ENCODE measurements at regions not wholly inside any gene's neighbourhood (a gene's known extent, or its start where the extent isn't known, plus 50 kb on each side); places are given as distances from the start of the nearest gene placed in this dataset.

DNA sequence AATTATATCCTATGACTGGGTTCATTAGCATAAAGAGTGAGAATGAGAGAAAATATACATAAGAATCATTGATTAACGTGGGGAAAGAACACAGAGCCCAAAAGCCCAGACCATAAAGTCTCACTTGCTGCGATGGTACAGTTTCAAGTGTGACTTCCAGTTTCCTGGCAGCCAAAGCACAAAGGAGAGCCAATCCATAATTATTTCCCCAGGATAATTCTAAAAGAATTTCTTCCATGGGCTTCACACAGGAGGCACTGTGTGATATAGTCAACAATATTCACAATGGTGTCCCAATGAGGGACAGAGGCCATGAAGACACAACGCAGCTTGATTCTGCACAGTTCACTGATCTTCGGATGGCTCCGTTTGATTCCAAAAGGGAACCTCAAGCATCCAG, 321.6 kb downstream of the PLPP3 start:
- DNase-seq: no peak

DNA sequence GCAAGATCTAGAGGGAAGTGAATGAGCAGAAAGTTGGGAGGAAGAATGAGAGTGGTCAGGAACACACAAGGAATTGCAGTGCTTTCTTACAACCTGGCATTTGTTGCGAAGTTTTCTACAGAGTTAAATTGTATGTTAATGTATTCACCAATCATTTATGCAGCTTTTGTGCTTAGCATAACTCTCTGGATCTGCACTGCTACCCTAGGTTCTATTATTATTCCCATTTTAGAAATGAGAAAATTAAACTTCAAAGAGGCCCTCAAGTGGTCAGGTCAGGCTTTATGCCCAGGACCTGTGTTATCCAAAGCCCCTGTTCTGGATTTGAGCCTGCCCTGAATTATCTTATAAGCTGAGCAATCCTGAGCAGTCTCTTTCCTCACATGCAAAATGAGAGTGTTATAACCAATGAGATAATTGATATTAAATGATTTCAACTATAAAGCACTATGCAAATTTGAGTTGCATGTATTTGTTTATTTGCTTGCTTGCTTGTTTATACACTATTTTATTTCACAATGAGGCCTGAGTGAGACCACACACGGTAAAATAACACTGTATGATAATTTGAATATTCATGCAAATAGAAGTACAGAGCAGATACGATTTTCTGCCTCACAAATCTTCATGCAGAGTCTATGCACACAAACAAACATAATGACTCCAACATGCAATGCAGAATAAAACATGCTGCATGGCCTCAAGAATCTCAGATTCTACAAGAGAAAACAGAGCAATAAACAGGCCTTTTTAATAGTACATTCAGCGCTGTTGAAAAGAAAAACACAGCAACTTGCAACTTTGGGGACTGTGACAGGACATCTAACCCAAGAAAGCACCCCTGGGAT, 323.0 kb downstream of the PLPP3 start:
- no peak for DNase-seq

DNA sequence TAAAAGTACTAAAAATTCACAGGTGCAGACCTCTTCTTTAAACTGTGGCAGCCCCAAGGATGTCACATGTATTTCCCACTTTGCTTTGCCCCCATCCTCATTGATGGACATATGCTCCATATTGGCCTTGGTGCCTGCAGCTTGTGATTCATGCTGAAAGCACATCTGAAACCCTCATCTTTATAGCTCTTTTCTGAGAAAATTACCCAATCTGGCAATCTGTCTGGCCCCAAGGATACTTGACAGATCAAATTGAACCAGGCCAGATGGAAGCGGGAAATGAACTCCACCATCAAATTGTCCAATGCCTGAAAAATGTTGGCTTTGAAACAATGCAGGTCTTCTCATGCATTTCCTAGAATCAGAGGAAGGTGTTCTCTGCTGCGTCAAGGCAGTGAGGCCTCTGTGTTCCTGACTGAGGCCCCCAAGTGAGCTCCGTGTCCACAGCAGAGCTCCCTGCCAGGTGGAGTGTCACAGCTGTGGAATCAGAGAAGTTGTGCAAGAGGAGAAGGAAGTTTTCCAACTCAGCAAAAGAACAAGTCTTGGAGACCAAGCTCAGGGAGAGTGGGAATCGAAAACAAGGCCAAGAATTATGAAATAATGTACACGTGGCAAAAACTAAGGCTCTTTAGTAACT, 323.7 kb downstream of the PLPP3 start:
- peak; percentile 93 for DNase-seq

DNA sequence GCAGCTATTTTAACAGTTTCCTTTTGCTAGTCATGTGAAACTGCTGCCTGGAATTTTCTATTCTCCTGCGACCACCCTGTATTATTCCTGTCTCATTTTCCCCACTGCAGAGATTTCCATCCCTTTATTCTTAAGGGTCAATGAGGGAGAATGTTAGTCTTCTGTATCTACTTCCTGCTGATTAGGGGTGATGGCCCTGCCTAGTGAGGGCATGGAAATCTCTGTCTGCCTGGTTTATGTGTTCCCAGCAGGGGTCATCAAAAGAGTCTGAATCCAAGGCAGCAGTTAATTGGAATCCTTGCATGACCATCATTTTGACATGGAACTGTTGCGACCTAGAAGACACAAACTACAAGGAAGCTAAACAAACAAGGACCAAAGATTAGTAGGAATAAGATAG, 325.2 kb downstream of the PLPP3 start:
- DNase-seq: no peak

DNA sequence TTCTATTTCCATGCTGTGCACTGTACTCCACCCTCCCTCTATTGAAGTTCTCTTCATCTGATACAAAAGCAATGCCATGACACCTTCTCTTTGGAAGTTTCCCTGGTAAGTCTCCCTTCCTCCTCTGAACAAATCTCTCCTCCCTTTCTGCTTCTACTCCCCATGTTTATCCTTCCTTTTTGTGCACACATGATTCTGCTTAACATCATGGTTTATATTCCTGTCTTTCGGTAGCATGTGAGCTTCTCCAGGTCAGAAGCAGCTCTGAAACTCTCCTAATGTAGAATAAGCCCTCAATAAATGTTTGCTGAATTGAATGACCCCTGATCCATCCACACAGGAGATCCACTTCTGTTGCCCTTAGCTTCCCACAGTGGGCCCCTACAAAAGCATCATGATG, 328.6 kb downstream of the PLPP3 start:
- DNase-seq: no peak

DNA sequence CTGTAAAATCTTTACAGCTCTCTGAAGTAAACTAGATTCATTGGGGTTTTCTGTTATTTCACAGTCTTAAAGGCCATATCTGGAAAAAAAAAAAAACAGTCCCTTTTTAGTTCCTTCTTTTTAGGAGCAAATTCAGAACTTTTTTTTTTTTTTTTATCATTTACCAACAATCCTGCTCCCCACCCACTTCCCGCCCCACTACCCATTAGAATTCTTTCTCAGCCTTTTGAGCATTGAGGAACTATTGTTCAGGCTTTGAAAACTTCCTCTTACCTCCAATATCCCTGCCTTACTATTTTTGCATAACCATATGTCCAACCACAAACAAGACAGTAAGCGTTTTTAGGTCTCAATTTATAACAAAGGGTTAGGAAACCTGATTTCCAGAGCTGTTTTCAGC, 330.1 kb downstream of the PLPP3 start:
- DNase-seq: no peak

DNA sequence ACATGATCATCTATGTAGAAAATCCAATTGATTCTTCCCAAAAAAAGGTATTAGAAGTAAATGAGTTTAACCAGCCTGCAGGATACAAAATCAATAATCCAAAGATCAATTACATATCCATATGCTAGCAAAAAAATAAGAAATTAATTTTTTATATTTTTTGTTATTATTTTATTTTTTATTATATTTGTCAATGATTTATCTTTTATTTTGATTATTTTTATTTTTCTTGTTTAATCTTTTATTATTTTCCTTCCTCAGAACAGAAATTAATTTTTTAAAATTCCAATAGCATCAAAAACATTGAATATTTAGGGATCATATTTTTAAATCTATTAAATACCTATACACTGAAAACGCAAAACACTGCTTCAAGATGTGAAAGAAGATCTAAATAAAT, 331.2 kb downstream of the PLPP3 start:
- no peak for DNase-seq

DNA sequence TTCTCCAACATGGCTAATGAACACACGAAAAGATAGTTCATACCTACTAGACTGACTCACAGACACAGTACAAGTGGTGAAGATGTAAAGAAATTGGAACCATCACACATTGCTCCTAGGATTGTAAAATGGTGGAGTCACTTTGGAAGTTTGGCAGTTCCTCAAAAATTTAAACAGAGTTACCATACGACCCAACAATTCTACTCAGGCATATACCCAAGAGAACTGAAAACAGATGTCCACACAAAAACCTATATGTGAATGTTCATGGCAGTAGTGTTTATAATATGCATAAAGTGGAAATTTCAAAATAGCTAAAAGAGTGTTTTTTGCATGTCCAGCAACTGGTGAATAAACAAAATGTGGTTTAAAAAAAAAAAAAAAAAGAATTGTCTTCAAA, 332.6 kb downstream of the PLPP3 start:
- peak; percentile 72 for DNase-seq

DNA sequence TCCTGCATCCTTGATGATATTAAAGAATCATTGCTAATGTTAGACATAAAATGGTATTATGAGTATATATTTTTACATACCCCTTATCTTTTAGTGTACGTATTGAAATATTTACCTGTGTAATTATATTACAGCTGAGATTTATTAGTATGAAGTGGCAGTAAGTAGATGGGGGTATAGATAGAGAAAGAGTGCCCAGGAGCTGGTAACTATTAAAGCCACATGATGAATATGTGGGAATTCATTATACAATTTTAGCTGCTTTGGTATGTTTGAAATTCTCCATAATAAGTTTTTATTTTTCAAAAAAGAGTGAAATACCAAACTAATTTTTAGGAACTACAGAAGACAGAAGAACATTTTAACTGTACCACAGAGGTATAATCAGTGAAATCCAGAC, 339.0 kb downstream of the PLPP3 start:
- no peak for DNase-seq

DNA sequence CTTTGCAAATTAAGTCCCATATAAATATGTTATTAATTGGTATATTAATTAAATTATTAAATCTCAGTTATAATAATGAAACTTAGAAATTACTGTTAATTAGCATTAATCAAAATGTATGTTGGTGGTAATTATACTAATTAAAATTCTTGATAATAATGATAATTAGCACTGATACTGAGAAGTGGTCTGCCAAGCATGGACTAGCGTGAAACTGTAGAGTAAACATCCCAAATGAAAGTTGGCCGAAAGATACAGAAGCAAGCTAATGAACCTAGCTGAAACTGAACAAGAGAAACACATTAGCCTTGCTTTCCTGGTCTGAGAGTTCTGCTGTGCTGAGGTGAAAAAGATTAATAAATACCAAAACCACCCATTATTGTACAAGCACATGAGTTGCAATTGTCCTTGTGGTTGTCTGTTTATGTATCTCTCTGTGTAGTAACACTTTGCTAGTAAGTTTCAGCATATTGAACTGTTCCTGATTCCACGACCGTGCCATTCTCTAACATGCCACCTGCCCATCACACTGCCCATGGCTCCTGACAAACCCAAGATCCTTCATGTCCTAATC, 341.8 kb downstream of the PLPP3 start:
- DNase-seq: no peak

DNA sequence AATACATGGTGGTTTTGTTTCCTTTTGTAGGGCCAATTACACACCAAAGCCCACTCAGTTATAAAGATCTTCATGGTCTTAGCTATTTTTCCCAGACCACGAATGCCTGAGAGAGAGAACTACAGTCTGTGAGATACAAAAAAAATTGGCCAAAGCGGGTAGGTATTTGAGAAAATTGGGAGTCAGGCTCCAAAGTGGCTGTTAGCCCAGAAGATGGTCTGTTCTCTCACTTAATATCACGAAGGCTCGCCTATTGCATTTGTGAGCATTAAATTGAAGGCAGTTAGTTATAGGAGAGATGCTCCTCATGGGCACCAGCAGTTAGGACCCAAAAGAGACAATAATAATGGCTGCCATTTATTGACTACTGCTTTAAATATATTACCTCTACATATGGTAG, 342.7 kb downstream of the PLPP3 start:
- DNase-seq: no peak

DNA sequence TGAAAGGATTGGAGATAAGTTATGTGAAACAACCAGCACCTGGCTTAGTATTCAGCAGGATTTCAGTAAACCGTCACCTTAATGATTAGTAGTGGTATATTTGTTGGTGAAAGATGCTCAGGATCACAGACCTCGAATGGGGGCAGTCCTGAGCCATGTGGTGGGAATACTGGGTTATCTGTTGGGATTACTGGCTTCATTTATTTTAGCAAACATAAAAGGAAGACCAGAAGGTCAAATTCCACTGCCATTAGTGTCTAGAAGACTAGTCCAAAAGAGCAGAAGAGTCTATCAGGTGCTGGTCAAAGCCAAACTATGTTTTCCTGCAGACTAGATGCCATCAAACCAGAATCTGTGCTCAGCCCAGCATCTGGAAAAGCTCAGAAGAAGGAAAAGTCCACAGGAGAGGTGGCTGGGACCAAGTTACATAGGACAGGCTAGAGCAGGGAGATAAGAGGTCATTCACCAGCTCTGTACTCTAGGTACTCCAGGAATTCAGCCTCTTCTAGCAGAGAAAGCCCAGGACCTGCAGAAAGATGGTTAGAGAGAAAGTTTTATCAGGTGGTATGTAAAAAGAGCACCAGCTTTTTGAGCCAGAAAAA, 343.4 kb downstream of the PLPP3 start:
- DNase-seq: no peak

DNA sequence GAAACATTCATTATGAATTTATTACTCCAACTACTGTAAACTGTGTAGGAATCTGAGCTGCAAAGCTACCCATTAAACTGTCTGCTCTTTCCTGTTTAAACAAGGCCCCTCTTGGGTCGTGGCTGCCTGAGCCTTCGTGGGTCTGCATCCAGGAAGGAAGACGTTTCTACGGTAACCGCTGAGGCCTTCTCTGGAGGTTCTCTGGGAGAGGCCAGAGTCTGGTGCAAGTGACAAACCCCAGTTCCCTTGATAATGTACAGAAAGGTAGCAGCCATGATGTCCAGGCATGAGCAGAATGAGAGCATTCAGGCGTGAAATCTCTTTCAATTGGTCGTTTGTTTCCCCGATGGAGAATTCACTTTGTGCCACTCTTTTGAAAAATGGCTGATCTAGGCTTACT, 350.2 kb downstream of the PLPP3 start:
- no peak for DNase-seq

DNA sequence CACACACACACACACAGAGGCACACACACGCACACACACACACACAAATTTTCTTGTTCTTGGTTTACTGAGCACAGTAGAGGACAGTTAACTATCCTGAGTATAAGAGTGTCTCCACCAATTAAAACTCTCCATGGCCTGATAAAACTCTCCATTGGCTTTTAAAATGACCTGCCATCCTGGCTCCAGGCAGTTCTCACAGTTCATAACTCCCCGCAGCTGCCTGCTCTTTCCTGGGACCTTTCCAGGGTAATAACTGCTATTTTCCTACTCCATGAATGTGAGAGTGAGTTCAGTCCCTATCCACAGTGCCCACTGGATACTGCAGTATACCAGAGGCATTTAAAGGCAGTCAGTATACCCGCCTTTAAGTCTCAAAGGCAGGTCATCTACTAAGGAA, 351.5 kb downstream of the PLPP3 start:
- no peak for DNase-seq

DNA sequence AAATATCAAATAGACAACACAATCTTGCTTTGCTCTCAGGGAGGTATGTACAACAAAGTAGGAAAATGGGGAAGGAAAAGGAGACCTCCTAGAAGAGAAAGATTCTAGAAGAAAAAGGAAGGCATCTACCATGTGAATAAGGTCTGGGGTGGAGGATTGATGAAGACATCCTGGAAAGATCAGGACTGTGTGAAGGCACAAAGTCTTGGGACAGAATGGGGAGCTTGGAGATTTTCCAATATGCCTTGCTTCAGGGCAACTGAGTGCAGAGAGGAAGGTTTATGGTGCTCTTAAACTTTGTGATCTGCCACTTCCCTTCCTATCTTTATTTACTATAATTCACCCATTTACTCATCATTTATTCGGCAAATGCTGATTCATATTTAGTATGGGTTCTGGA, 352.0 kb downstream of the PLPP3 start:
- no peak for DNase-seq

DNA sequence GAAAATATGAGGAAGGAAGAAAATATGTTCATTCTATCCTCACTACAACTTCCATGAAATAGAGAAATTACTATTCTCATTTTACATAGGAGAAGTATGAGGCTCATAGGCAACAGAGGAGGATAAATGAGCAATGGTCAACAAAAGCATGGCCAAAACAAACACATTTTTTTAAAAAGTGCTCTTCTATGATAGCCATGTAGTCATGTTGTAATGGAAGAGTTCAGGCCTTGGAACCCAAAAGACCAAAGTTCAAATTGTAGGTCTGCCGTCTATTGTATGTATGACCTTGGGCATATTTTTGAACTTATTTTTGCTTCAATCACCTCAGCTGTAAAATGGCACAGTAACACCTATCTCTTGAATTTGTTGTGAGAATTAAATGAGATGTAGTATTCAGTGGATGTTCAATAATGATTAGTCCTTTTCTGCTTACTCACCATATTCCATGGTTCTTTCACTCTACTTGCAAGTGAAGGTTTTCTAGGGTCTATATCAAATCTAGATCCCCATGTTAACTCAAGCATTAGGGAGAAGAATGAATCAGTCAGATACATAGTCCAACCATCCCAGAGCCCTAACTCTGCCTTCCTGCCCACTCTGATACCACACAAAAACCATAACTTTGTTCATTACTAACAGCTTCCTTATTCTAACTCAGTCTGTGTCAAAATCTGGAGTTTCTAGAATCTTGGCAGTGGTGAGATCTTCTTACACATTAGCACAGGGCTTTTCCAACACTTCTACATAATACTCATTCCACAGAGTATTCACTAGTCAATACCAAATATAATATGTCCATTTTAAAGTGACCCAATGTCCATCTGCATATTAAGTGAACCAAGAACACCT, 353.2 kb downstream of the PLPP3 start:
- DNase-seq: no peak

DNA sequence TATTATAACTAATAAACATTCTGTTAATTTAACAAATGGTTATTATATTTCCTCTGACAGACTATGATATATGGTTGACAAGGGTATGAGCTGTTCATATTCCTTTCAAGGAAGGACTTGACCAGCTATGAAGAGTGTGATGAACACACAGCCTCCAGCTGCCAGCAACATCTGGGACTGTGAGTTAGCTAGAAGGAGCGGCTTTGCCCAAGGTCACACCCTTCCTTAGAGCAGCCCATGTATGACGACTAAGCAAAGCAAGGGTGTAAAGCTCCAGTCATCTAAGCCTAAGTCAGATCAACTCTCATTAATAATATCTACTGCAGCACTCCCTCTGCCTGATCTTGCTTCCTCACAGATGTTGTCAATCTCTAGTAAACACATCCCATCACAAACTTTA, 355.4 kb downstream of the PLPP3 start:
- no peak for DNase-seq

DNA sequence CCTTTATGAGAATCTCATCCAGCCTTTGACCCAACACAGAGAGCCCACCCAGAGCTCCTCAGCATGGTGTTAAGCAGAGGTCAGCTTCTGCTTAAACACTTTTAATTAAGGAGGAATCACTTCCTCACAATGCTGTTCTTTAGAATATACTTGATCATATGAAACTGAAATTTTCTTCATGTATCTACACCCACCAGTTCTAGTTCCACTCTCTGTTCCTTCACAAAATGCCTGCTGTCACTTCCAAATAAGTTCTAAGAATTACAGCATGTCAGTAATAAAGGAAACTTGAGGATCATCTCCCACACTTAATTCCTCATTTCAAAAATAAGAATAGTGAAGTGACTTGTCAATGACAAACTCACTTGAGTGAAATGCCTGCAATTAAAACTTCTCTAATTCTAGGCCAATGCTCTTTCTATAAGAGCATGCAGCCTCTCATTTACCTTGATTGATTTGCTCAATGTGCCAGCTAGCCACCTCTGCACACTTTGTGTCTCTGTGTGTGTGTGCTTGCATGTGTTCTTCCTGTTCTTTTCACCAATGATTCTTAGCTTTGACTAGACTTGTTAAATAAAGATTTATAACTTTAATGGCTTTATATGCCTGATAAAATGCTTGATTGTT, 356.3 kb downstream of the PLPP3 start:
- no peak for DNase-seq

DNA sequence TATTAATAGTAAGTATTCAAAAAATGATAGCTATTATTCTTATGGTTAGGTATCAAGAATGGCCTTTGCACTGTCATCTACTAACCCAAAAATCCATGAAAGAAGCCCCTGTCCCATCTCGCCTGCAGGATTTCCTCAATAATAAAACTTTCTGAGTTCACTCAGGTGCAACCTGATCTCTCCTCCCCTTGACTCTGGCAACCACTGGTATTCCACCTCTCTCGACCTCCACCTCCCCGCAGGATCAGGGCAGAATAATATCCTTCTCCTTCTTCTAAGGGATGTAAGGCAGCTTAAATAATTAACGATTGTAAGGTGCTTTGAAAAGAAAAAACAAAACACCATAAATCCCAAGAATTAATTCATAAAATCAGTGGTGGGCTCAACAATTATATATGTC, 359.3 kb downstream of the PLPP3 start:
- no peak for DNase-seq

DNA sequence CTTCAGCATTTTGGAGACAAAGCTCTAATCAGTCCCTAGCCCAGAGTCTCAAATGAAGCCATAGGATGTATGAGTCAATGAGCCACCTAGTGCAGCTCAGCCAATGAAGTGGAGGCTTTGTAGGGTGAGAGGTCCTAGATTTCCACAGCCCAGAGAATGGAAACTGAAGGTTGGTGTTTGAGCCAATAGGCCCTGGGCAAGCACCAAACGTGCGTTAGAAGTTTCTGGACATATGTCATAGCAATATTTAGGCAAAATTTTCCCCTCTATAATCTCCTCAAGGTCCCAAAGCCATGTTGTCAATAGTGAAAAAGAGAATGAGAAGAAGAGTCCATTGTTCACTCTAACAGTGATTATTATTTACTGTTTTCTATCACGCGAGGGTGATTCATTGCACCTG, 361.3 kb downstream of the PLPP3 start:
- no peak for DNase-seq

DNA sequence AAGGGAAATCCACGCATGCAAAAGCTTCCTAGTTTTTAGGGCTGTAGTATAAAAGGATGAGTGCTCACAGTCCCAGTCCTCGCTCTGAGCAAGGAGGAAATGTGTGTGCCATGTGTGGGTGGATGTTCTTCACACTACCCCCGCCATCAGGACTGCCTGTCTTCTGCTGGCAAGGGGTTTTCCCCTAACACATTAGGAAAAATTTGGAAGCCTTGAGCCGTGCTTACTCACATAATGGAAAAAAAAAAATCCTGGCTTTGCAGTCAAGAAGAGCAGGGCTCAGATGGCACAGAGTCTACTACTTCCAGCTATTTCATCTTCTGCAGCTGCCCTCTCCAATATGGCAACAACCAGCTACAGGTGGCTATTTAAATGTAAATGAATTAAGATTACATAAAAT, 363.1 kb downstream of the PLPP3 start:
- DNase-seq: peak; percentile 30

DNA sequence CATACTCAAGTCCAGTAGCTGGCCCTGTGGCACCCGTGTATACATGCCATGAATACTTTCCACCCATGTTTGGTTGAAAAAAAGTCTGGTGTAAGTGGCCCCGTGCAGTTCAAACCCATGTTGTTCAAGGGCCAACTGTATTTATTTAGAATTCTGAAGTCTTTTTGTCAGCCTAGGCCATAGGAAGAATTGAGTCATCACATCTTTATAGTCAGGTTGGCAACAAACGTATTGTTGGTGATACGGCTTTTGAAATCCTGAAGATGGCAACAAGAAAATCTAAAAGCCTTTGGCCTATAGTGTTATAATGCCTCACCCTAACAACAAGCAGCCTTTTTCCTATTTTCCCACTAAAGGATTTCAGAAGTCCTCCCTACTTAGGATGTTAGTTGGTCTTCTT, 363.6 kb downstream of the PLPP3 start:
- DNase-seq: no peak

DNA sequence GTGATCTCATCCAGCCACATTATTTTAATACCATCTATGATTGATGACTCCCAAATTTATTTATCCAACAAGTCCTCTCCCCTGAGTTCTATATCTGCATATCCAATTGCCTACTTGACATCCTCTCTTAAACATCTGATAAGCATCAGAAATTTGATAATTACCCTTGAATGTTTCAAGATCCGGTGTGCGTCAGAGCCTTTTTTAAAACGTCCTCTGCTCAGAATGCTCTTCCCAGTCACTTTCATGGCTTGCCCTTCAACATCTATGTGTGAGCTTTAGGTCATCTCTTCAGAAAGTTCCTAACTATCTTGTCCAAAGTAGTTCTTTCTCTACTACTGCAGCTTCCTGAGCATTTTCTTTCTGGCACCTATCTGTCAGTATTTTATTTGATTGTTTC, 364.3 kb downstream of the PLPP3 start:
- DNase-seq: no peak
